Thoracic aorta (tissue), 2 donors: ENCODE measurements at regions not wholly inside any gene's neighbourhood (a gene's known extent, or its start where the extent isn't known, plus 50 kb on each side); places are given as distances from the start of the nearest gene placed in this dataset.

Experiments used
- ATAC-seq: fragments of 150-250 bp; one replicate; pipeline ENCODE4 v1.8.0; 2017; ENCODE audit warnings: low read depth; ENCODE audit not compliant: insufficient number of reproducible peaks, low FRiP score
- DNase-seq: peaks from one replicate; pipeline ENCODE4 v3.0.0-alpha.2; 2020; ENCODE audit warnings: low spot score
- H3K27ac ChIP-seq, 2 donors: fragments of 200-600 bp; sonication (generic); 1 replicate in 1 of 2; 2 replicates in 1 of 2; pipeline ENCODE4 v1.5.1; 2016; ENCODE audit warnings: mild to moderate bottlenecking in 2 of 2, moderate library complexity in 2 of 2
- H3K27me3 ChIP-seq: fragments of 200-600 bp; sonication (generic); replicated peaks from 2 replicates; pipeline ENCODE4 v1.6.0; 2016; ENCODE audit warnings: mild to moderate bottlenecking; ENCODE audit not compliant: insufficient read depth
- H3K36me3 ChIP-seq: fragments of 200-600 bp; sonication (generic); one replicate; pipeline ENCODE4 v1.5.1; 2016
- H3K4me1 ChIP-seq, 2 donors: fragments of 200-600 bp; sonication (generic); 1 replicate in 1 of 2; 2 replicates in 1 of 2; pipeline versions ENCODE4 v1.5.1 to v1.6.0; 2016; ENCODE audit warnings: low read depth in 2 of 2, mild to moderate bottlenecking in 1 of 2; ENCODE audit not compliant: control insufficient read depth in 1 of 2
- H3K4me3 ChIP-seq: fragments of 200-600 bp; sonication (generic); 2 replicates; pipeline ENCODE4 v1.5.1; 2016; ENCODE audit warnings: mild to moderate bottlenecking
- H3K9me3 ChIP-seq: fragments of 200-600 bp; sonication (generic); 2 replicates; pipeline ENCODE4 v1.5.1; 2016
- CTCF ChIP-seq: fragments of 200-600 bp; sonication (generic); IDR thresholded peaks from one replicate; pipeline ENCODE4 v1.5.1; 2019; ENCODE audit warnings: antibody characterized with exemption

- DNase-seq (no peak), ATAC-seq (no peak)
- no peak for TF ChIP-seq CTCF
- H3K27ac ChIP-seq = no peak overlapping the region
- H3K9me3 ChIP-seq = no peaks in the 10 kb centered on the region
- H3K27me3 ChIP-seq = no peaks in the 10 kb centered on the region
- no peaks in the 10 kb centered on the region for H3K36me3 ChIP-seq
- H3K4me1 ChIP-seq = peaks cover 18 to 19% of the 10 kb centered on the region in 2 donors
- no peak overlapping the region for H3K4me3 ChIP-seq
Measured at GRCh38 chr9:84145780-84146179, 165.2 kb downstream of the RMI1 start.

- Histone ChIP-seq H3K4me3 (no peak overlapping the region), H3K27ac (peak overlapping the region; percentile 32 to 49), H3K27me3 (no peaks in the 10 kb centered on the region), H3K4me1 (peaks cover 15 to 16% of the 10 kb centered on the region in 2 donors), H3K9me3 (no peaks in the 10 kb centered on the region), H3K36me3 (no peaks in the 10 kb centered on the region)
- ATAC-seq (peak; percentile 62), DNase-seq (no peak)
- TF ChIP-seq CTCF = no peak
Measured at GRCh38 chr9:84146893-84147710, 166.5 kb downstream of the RMI1 start.

- H3K36me3 ChIP-seq = no peaks in the 10 kb centered on the region
- H3K4me3 ChIP-seq = no peak overlapping the region
- H3K4me1 ChIP-seq = peaks cover 15 to 16% of the 10 kb centered on the region in 2 donors
- ATAC-seq (no peak), DNase-seq (no peak)
- H3K9me3 ChIP-seq = no peaks in the 10 kb centered on the region
- no peaks in the 10 kb centered on the region for H3K27me3 ChIP-seq
- no peak for TF ChIP-seq CTCF
- no peak overlapping the region for H3K27ac ChIP-seq
Measured at GRCh38 chr9:84151236-84151635, 170.6 kb downstream of the RMI1 start.

- no peak for ATAC-seq
Measured at GRCh38 chr9:84151640-84152039, 171.0 kb downstream of the RMI1 start.

GRCh38 chr9:84152204-84152603 lies 171.6 kb downstream of the RMI1 start:
- TF ChIP-seq CTCF = no peak
- Histone ChIP-seq H3K27ac (no peak overlapping the region), H3K4me1 (peaks cover 6% of the 10 kb centered on the region in 2 donors), H3K36me3 (no peaks in the 10 kb centered on the region), H3K27me3 (no peaks in the 10 kb centered on the region), H3K4me3 (no peak overlapping the region), H3K9me3 (no peaks in the 10 kb centered on the region)
- ATAC-seq = no peak
- no peak for DNase-seq

More at GRCh38 chr9:84151640-84152039, 171.0 kb downstream of the RMI1 start:
- H3K27ac ChIP-seq = no peak overlapping the region
- peaks cover 11 to 12% of the 10 kb centered on the region in 2 donors for H3K4me1 ChIP-seq
- no peak for DNase-seq
- H3K9me3 ChIP-seq = no peaks in the 10 kb centered on the region
- no peak overlapping the region for H3K4me3 ChIP-seq
- no peak for TF ChIP-seq CTCF
- no peaks in the 10 kb centered on the region for H3K36me3 ChIP-seq
- H3K27me3 ChIP-seq = no peaks in the 10 kb centered on the region
